ENCODE measurements at regions not wholly inside any gene's neighbourhood (a gene's known extent, or its start where the extent isn't known, plus 50 kb on each side); places are given as distances from the start of the nearest gene placed in this dataset.

- Histone ChIP-seq H3K9me3 (ENCODE audit: control insufficient read depth, insufficient read depth, low read length) (no peaks in the 10 kb centered on the region), H3K4me3 (ENCODE audit: low read depth, low read length) (no peak overlapping the region)
These were observed 93.0 kb upstream of the TMPO start for GRCh38 chr12:98422359-98422758.

GRCh38 chr12:98422812-98423211 lies 92.6 kb upstream of the TMPO start:
- H3K4me3 ChIP-seq (ENCODE audit: low read depth, low read length) = no peak overlapping the region
- H3K36me3 ChIP-seq (ENCODE audit: control insufficient read depth, insufficient read depth, low read length) = no peaks in the 10 kb centered on the region
- H3K27me3 ChIP-seq (ENCODE audit: control insufficient read depth, insufficient read depth, low read length) = no peaks in the 10 kb centered on the region
- H3K4me1 ChIP-seq (ENCODE audit: control insufficient read depth, insufficient read depth, low read length) = peaks cover 13% of the 10 kb centered on the region
- no peak overlapping the region for H3K27ac ChIP-seq (ENCODE audit: low read depth, low read length)
- H3K9ac ChIP-seq (ENCODE audit: low read depth, low read length) = no peak overlapping the region
- no peaks in the 10 kb centered on the region for H3K9me3 ChIP-seq (ENCODE audit: control insufficient read depth, insufficient read depth, low read length)

More at GRCh38 chr12:98422359-98422758, 93.0 kb upstream of the TMPO start:
- Histone ChIP-seq H3K4me1 (ENCODE audit: control insufficient read depth, insufficient read depth, low read length) (peaks cover 13% of the 10 kb centered on the region), H3K27ac (ENCODE audit: low read depth, low read length) (no peak overlapping the region), H3K36me3 (ENCODE audit: control insufficient read depth, insufficient read depth, low read length) (no peaks in the 10 kb centered on the region), H3K9ac (ENCODE audit: low read depth, low read length) (no peak overlapping the region), H3K27me3 (ENCODE audit: control insufficient read depth, insufficient read depth, low read length) (no peaks in the 10 kb centered on the region)

GRCh38 chr12:98423963-98424362 lies 91.4 kb upstream of the TMPO start:
- Histone ChIP-seq H3K9ac (ENCODE audit: low read depth, low read length) (no peak overlapping the region), H3K27ac (ENCODE audit: low read depth, low read length) (no peak overlapping the region), H3K9me3 (ENCODE audit: control insufficient read depth, insufficient read depth, low read length) (no peaks in the 10 kb centered on the region), H3K36me3 (ENCODE audit: control insufficient read depth, insufficient read depth, low read length) (no peaks in the 10 kb centered on the region), H3K4me1 (ENCODE audit: control insufficient read depth, insufficient read depth, low read length) (0 out of 2 replicates have a peak, but pooled peaks cover 4% of the 10 kb centered on the region), H3K4me3 (ENCODE audit: low read depth, low read length) (no peak overlapping the region), H3K27me3 (ENCODE audit: control insufficient read depth, insufficient read depth, low read length) (no peaks in the 10 kb centered on the region)

- Histone ChIP-seq H3K4me3 (ENCODE audit: low read depth, low read length) (no peak overlapping the region), H3K27ac (ENCODE audit: low read depth, low read length) (no peak overlapping the region)
These were observed 90.5 kb upstream of the TMPO start for GRCh38 chr12:98424726-98425401.

GRCh38 chr12:98425859-98426258 lies 89.5 kb upstream of the TMPO start:
- Histone ChIP-seq H3K27ac (ENCODE audit: low read depth, low read length) (no peak overlapping the region), H3K4me3 (ENCODE audit: low read depth, low read length) (no peak overlapping the region), H3K9me3 (ENCODE audit: control insufficient read depth, insufficient read depth, low read length) (no peaks in the 10 kb centered on the region), H3K27me3 (ENCODE audit: control insufficient read depth, insufficient read depth, low read length) (no peaks in the 10 kb centered on the region), H3K4me1 (ENCODE audit: control insufficient read depth, insufficient read depth, low read length) (no peaks in the 10 kb centered on the region), H3K36me3 (ENCODE audit: control insufficient read depth, insufficient read depth, low read length) (no peaks in the 10 kb centered on the region), H3K9ac (ENCODE audit: low read depth, low read length) (no peak overlapping the region)

More at GRCh38 chr12:98424726-98425401, 90.5 kb upstream of the TMPO start:
- H3K9ac ChIP-seq (ENCODE audit: low read depth, low read length) = no peak overlapping the region
- H3K27me3 ChIP-seq (ENCODE audit: control insufficient read depth, insufficient read depth, low read length) = no peaks in the 10 kb centered on the region
- no peaks in the 10 kb centered on the region for H3K4me1 ChIP-seq (ENCODE audit: control insufficient read depth, insufficient read depth, low read length)
- H3K9me3 ChIP-seq (ENCODE audit: control insufficient read depth, insufficient read depth, low read length) = no peaks in the 10 kb centered on the region
- H3K36me3 ChIP-seq (ENCODE audit: control insufficient read depth, insufficient read depth, low read length) = no peaks in the 10 kb centered on the region

- H3K4me3 ChIP-seq (ENCODE audit: low read depth, low read length) = no peak overlapping the region
- no peaks in the 10 kb centered on the region for H3K4me1 ChIP-seq (ENCODE audit: control insufficient read depth, insufficient read depth, low read length)
- H3K9me3 ChIP-seq (ENCODE audit: control insufficient read depth, insufficient read depth, low read length) = peaks cover 7% of the 10 kb centered on the region
- no peak overlapping the region for H3K9ac ChIP-seq (ENCODE audit: low read depth, low read length)
- H3K27me3 ChIP-seq (ENCODE audit: control insufficient read depth, insufficient read depth, low read length) = no peaks in the 10 kb centered on the region
- H3K36me3 ChIP-seq (ENCODE audit: control insufficient read depth, insufficient read depth, low read length) = no peaks in the 10 kb centered on the region
- H3K27ac ChIP-seq (ENCODE audit: low read depth, low read length) = no peak overlapping the region
These were observed 84.3 kb upstream of the TMPO start for GRCh38 chr12:98431089-98431488.

GRCh38 chr12:98437166-98437565 lies 78.2 kb upstream of the TMPO start:
- no peak overlapping the region for H3K9ac ChIP-seq (ENCODE audit: low read depth, low read length)
- no peaks in the 10 kb centered on the region; the same call in 1 of the 2 replicates for H3K4me1 ChIP-seq (ENCODE audit: control insufficient read depth, insufficient read depth, low read length)
- H3K9me3 ChIP-seq (ENCODE audit: control insufficient read depth, insufficient read depth, low read length) = no peaks in the 10 kb centered on the region
- no peaks in the 10 kb centered on the region for H3K27me3 ChIP-seq (ENCODE audit: control insufficient read depth, insufficient read depth, low read length)
- H3K36me3 ChIP-seq (ENCODE audit: control insufficient read depth, insufficient read depth, low read length) = no peaks in the 10 kb centered on the region
- no peak overlapping the region for H3K4me3 ChIP-seq (ENCODE audit: low read depth, low read length)
- no peak overlapping the region for H3K27ac ChIP-seq (ENCODE audit: low read depth, low read length)

- no peaks in the 10 kb centered on the region for H3K27me3 ChIP-seq (ENCODE audit: control insufficient read depth, insufficient read depth, low read length)
- H3K27ac ChIP-seq (ENCODE audit: low read depth, low read length) = no peak overlapping the region
- no peaks in the 10 kb centered on the region for H3K36me3 ChIP-seq (ENCODE audit: control insufficient read depth, insufficient read depth, low read length)
- H3K4me3 ChIP-seq (ENCODE audit: low read depth, low read length) = no peak overlapping the region
- no peaks in the 10 kb centered on the region; the same call in 1 of the 2 replicates for H3K4me1 ChIP-seq (ENCODE audit: control insufficient read depth, insufficient read depth, low read length)
- no peak overlapping the region for H3K9ac ChIP-seq (ENCODE audit: low read depth, low read length)
- H3K9me3 ChIP-seq (ENCODE audit: control insufficient read depth, insufficient read depth, low read length) = no peaks in the 10 kb centered on the region
These were observed 77.4 kb upstream of the TMPO start for GRCh38 chr12:98437806-98438595.

- Histone ChIP-seq H3K36me3 (ENCODE audit: control insufficient read depth, insufficient read depth, low read length) (no peaks in the 10 kb centered on the region), H3K9me3 (ENCODE audit: control insufficient read depth, insufficient read depth, low read length) (no peaks in the 10 kb centered on the region), H3K4me3 (ENCODE audit: low read depth, low read length) (no peak overlapping the region), H3K9ac (ENCODE audit: low read depth, low read length) (no peak overlapping the region), H3K4me1 (ENCODE audit: control insufficient read depth, insufficient read depth, low read length) (no peaks in the 10 kb centered on the region; the same call in 1 of the 2 replicates), H3K27ac (ENCODE audit: low read depth, low read length) (no peak overlapping the region), H3K27me3 (ENCODE audit: control insufficient read depth, insufficient read depth, low read length) (no peaks in the 10 kb centered on the region)
These were observed 76.6 kb upstream of the TMPO start for GRCh38 chr12:98438656-98439230.

GRCh38 chr12:98439471-98439951 lies 75.9 kb upstream of the TMPO start:
- Histone ChIP-seq H3K27me3 (ENCODE audit: control insufficient read depth, insufficient read depth, low read length) (no peaks in the 10 kb centered on the region), H3K4me1 (ENCODE audit: control insufficient read depth, insufficient read depth, low read length) (no peaks in the 10 kb centered on the region; the same call in 1 of the 2 replicates), H3K27ac (ENCODE audit: low read depth, low read length) (no peak overlapping the region), H3K9me3 (ENCODE audit: control insufficient read depth, insufficient read depth, low read length) (no peaks in the 10 kb centered on the region), H3K36me3 (ENCODE audit: control insufficient read depth, insufficient read depth, low read length) (no peaks in the 10 kb centered on the region), H3K9ac (ENCODE audit: low read depth, low read length) (no peak overlapping the region), H3K4me3 (ENCODE audit: low read depth, low read length) (no peak overlapping the region)

All from HUES48 (cell line).